Breast epithelium (tissue), 4 donors: ENCODE measurements at regions not wholly inside any gene's neighbourhood (a gene's known extent, or its start where the extent isn't known, plus 50 kb on each side); places are given as distances from the start of the nearest gene placed in this dataset.

Source experiments
- DNase-seq, 2 donors: peaks; one replicate each; pipeline ENCODE4 v3.0.0-alpha.2; 2019; ENCODE audit warnings: low spot score in 2 of 2
- H3K27ac ChIP-seq, 2 donors: fragments of 200-600 bp; sonication (generic) in 1 of 2; one replicate each; pipeline ENCODE4 v1.5.1; 2016 to 2019; ENCODE audit warnings: mild to moderate bottlenecking in 1 of 2
- H3K27me3 ChIP-seq, 2 donors: fragments of 200-600 bp; sonication (generic) in 1 of 2; one replicate each; pipeline versions ENCODE4 v1.5.1 to v1.6.0; 2017 to 2019; ENCODE audit warnings: control low read depth in 1 of 2, mild to moderate bottlenecking in 1 of 2
- H3K36me3 ChIP-seq: fragments of 200-600 bp; one replicate; pipeline ENCODE4 v1.5.1; 2019
- H3K4me1 ChIP-seq, 2 donors: fragments of 200-600 bp; sonication (generic); one replicate each; pipeline ENCODE4 v1.5.1; 2016 to 2019; ENCODE audit warnings: control low read depth in 1 of 2
- H3K4me3 ChIP-seq, 3 donors: fragments of 200-600 bp; sonication (generic); 1 replicate in 2 of 3; 2 replicates in 1 of 3; pipeline ENCODE4 v1.5.1; 2016 to 2019; ENCODE audit warnings: mild to moderate bottlenecking in 3 of 3, moderate library complexity in 2 of 3
- H3K9me3 ChIP-seq, 2 donors: fragments of 200-600 bp; sonication (generic) in 1 of 2; one replicate each; pipeline ENCODE4 v1.5.1; 2016 to 2019; ENCODE audit warnings: control low read depth in 1 of 2
- CTCF ChIP-seq, 3 donors: fragments of 450-650 bp; IDR thresholded peaks; one replicate each; pipeline ENCODE4 v1.5.1; 2016 to 2017; ENCODE audit warnings: antibody characterized with exemption in 3 of 3, mild to moderate bottlenecking in 3 of 3, moderate library complexity in 3 of 3
- POLR2A ChIP-seq: fragments of 450-650 bp; IDR thresholded peaks from one replicate; pipeline ENCODE4 v1.6.1; 2016; ENCODE audit warnings: antibody characterized with exemption, mild to moderate bottlenecking, moderate library complexity
- POLR2AphosphoS5 ChIP-seq, 3 donors: sonication (generic); formaldehyde crosslinking; IDR thresholded peaks; one replicate each; pipeline ENCODE4 v1.6.1; 2017; ENCODE audit warnings: antibody characterized with exemption in 3 of 3
- intact Hi-C: fragments of 100-400 bp; cut with DNase I; formaldehyde crosslinking; loops from one replicate; pipeline ENCODE4 v1.15.1; 2023; ENCODE audit warnings: low total_unique reads

- TF ChIP-seq POLR2A (no peak), POLR2AphosphoS5 (IDR thresholded peaks at IDR 0.05) (no peak), CTCF (IDR thresholded peaks at IDR 0.05) (no peak)
- H3K27me3 ChIP-seq, result no peaks in the 10 kb centered on the region
- no peak overlapping the region for H3K4me3 ChIP-seq
- no peaks in the 10 kb centered on the region for H3K4me1 ChIP-seq
- intact Hi-C loops, result no loop called here
- H3K9me3 ChIP-seq, result no peaks in the 10 kb centered on the region
- no peak for DNase-seq
- no peaks in the 10 kb centered on the region for H3K36me3 ChIP-seq
- H3K27ac ChIP-seq, result no peak overlapping the region
Observed at GRCh38 chr3:187998611-187999010, 155.3 kb upstream of the LPP start.

- no peaks in the 10 kb centered on the region for H3K36me3 ChIP-seq
- no peaks in the 10 kb centered on the region for H3K9me3 ChIP-seq
- intact Hi-C loops, result no loop called here
- no peak overlapping the region for H3K4me3 ChIP-seq
- no peak overlapping the region for H3K27ac ChIP-seq
- DNase-seq, result no peak
- no peaks in the 10 kb centered on the region for H3K4me1 ChIP-seq
- TF ChIP-seq POLR2AphosphoS5 (IDR thresholded peaks at IDR 0.05) (no peak), CTCF (IDR thresholded peaks at IDR 0.05) (no peak), POLR2A (no peak)
- H3K27me3 ChIP-seq, result no peaks in the 10 kb centered on the region
Observed at GRCh38 chr3:187999821-188000220, 154.1 kb upstream of the LPP start.

DNA sequence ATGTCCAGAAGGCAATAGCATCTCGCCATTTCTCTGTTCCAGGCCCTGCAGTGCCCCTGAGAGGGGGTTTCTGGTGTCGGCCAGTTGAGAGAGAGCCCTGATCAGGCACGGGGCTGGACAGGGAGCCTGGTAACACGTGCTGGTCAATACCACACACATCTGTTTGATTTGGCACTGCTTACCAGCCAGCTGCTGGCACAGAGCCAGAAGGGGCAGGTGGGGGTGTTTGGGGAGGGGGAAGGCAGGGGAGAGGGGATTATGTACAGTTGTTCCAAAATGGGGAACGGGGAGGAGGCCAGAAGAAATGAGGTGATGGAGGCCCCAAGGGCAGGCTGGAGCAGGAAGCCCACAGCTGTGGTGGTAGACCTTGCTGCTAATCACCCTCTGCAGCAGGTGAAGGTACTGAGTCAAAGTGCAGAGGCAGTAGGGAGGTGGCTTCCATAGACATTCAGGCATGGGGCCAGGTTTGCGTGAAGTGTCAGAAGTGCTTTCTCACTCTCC lies 153.5 kb upstream of the LPP start:
- Histone ChIP-seq H3K4me3 (no peak overlapping the region), H3K4me1 (no peaks in the 10 kb centered on the region), H3K9me3 (no peaks in the 10 kb centered on the region), H3K27me3 (no peaks in the 10 kb centered on the region), H3K27ac (no peak overlapping the region), H3K36me3 (no peaks in the 10 kb centered on the region)
- intact Hi-C loops, result no loop called here
- DNase-seq, result no peak
- no peak for TF ChIP-seq POLR2A
- no peak for TF ChIP-seq CTCF (IDR thresholded peaks at IDR 0.05)
- no peak for TF ChIP-seq POLR2AphosphoS5 (IDR thresholded peaks at IDR 0.05)

DNA sequence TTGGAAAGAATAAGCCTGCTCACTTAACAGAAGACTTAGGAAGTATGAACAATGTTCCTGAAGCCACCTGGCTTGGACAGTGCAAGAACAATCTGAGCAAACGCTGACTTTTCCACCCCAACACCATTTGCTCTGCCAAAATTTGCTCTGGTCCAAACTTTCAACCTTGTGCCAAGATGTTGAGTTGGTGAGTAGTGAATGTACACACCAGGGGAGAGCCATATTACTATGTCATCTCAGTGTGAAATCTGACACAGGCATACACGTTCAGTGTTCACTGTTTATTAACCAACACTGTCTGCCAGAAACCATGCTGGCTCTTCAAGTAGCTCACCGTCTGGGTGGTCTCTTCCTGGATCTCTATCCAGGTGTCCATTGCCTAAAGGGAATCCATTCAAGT lies 152.9 kb upstream of the LPP start:
- DNase-seq, result no peak
- Histone ChIP-seq H3K4me1 (no peaks in the 10 kb centered on the region), H3K4me3 (no peak overlapping the region), H3K27me3 (no peaks in the 10 kb centered on the region), H3K9me3 (no peaks in the 10 kb centered on the region), H3K27ac (no peak overlapping the region), H3K36me3 (no peaks in the 10 kb centered on the region)
- TF ChIP-seq POLR2AphosphoS5 (IDR thresholded peaks at IDR 0.05) (no peak), CTCF (IDR thresholded peaks at IDR 0.05) (no peak), POLR2A (no peak)
- intact Hi-C loops, result no loop called here

GRCh38 chr3:188001926-188002325 lies 152.0 kb upstream of the LPP start:
- Histone ChIP-seq H3K27ac (no peak overlapping the region), H3K36me3 (no peaks in the 10 kb centered on the region), H3K4me1 (no peaks in the 10 kb centered on the region), H3K4me3 (no peak overlapping the region), H3K9me3 (no peaks in the 10 kb centered on the region), H3K27me3 (no peaks in the 10 kb centered on the region)
- TF ChIP-seq POLR2A, result no peak
- TF ChIP-seq CTCF (IDR thresholded peaks at IDR 0.05), result no peak
- TF ChIP-seq POLR2AphosphoS5 (IDR thresholded peaks at IDR 0.05), result no peak
- intact Hi-C loops, result no loop called here
- DNase-seq, result no peak
